ENCODE measurements at regions not wholly inside any gene's neighbourhood (a gene's known extent, or its start where the extent isn't known, plus 50 kb on each side); places are given as distances from the start of the nearest gene placed in this dataset.

GRCh38 chr5:75965292-75965691 lies 117.9 kb upstream of the SV2C start:
- no peak overlapping the region for H2AFZ ChIP-seq (ENCODE audit: low read length)
- no peak for TF ChIP-seq EZH2 (optimal IDR thresholded peaks at IDR 0.05; ENCODE audit: low read depth, low read length)
- no peak for TF ChIP-seq CTCF (IDR thresholded peaks at IDR 0.05; ENCODE audit: low read length)
- no peak for TF ChIP-seq EZH2phosphoT487 (IDR thresholded peaks at IDR 0.05; ENCODE audit: low read length)
- H3K27ac ChIP-seq (ENCODE audit: low read length) = no peak overlapping the region
- H3K79me2 ChIP-seq (ENCODE audit: low read length) = no peaks in the 10 kb centered on the region
- H3K4me2 ChIP-seq (ENCODE audit: low read depth, low read length) = 0 out of 2 replicates have a peak overlapping the region, but pooled peaks have one; percentile 3
- no peak overlapping the region for H3K4me3 ChIP-seq (ENCODE audit: low read length)
- H3F3A ChIP-seq (ENCODE audit: insufficient read depth, low read length) = no peaks in the 10 kb centered on the region
- no peaks in the 10 kb centered on the region for H3K9me3 ChIP-seq (replicated peaks; ENCODE audit: insufficient read depth, low read length)
- no peaks in the 10 kb centered on the region for H3K27me3 ChIP-seq (replicated peaks; ENCODE audit: insufficient read depth, low read length)
- H3K9me2 ChIP-seq (replicated peaks; ENCODE audit: insufficient read depth, low read length) = no peaks in the 10 kb centered on the region
- H3K9ac ChIP-seq (ENCODE audit: low read length) = no peak overlapping the region
- H3K4me1 ChIP-seq (ENCODE audit: low read length) = peaks cover 11% of the 10 kb centered on the region
- peak; percentile 16 for DNase-seq
- H3K36me3 ChIP-seq (replicated peaks; ENCODE audit: insufficient read depth, low read length) = no peaks in the 10 kb centered on the region
- H4K20me1 ChIP-seq (ENCODE audit: insufficient read depth, low read length) = no peaks in the 10 kb centered on the region

- Histone ChIP-seq H3K4me2 (ENCODE audit: low read depth, low read length) (no peak overlapping the region), H3F3A (ENCODE audit: insufficient read depth, low read length) (no peaks in the 10 kb centered on the region), H3K79me2 (ENCODE audit: low read length) (no peaks in the 10 kb centered on the region), H3K4me3 (ENCODE audit: low read length) (no peak overlapping the region), H4K20me1 (ENCODE audit: insufficient read depth, low read length) (no peaks in the 10 kb centered on the region), H2AFZ (ENCODE audit: low read length) (no peak overlapping the region), H3K4me1 (ENCODE audit: low read length) (peaks cover 11% of the 10 kb centered on the region), H3K9me2 (replicated peaks; ENCODE audit: insufficient read depth, low read length) (no peaks in the 10 kb centered on the region), H3K36me3 (replicated peaks; ENCODE audit: insufficient read depth, low read length) (no peaks in the 10 kb centered on the region), H3K27me3 (replicated peaks; ENCODE audit: insufficient read depth, low read length) (no peaks in the 10 kb centered on the region), H3K9me3 (replicated peaks; ENCODE audit: insufficient read depth, low read length) (no peaks in the 10 kb centered on the region), H3K9ac (ENCODE audit: low read length) (no peak overlapping the region), H3K27ac (ENCODE audit: low read length) (no peak overlapping the region)
- TF ChIP-seq CTCF (IDR thresholded peaks at IDR 0.05; ENCODE audit: low read length) (no peak), EZH2phosphoT487 (IDR thresholded peaks at IDR 0.05; ENCODE audit: low read length) (no peak), EZH2 (optimal IDR thresholded peaks at IDR 0.05; ENCODE audit: low read depth, low read length) (no peak)
- no peak for DNase-seq
Measured at GRCh38 chr5:75964008-75964407, 119.2 kb upstream of the SV2C start.

- no peak for DNase-seq
- TF ChIP-seq EZH2 (optimal IDR thresholded peaks at IDR 0.05; ENCODE audit: low read depth, low read length) (no peak), CTCF (IDR thresholded peaks at IDR 0.05; ENCODE audit: low read length) (no peak), EZH2phosphoT487 (IDR thresholded peaks at IDR 0.05; ENCODE audit: low read length) (no peak)
- Histone ChIP-seq H3F3A (ENCODE audit: insufficient read depth, low read length) (no peaks in the 10 kb centered on the region), H4K20me1 (ENCODE audit: insufficient read depth, low read length) (no peaks in the 10 kb centered on the region), H3K9me3 (replicated peaks; ENCODE audit: insufficient read depth, low read length) (no peaks in the 10 kb centered on the region), H3K4me3 (ENCODE audit: low read length) (no peak overlapping the region), H3K4me1 (ENCODE audit: low read length) (peaks cover 11% of the 10 kb centered on the region), H3K27me3 (replicated peaks; ENCODE audit: insufficient read depth, low read length) (no peaks in the 10 kb centered on the region), H3K36me3 (replicated peaks; ENCODE audit: insufficient read depth, low read length) (no peaks in the 10 kb centered on the region), H3K9me2 (replicated peaks; ENCODE audit: insufficient read depth, low read length) (no peaks in the 10 kb centered on the region), H3K79me2 (ENCODE audit: low read length) (no peaks in the 10 kb centered on the region), H3K4me2 (ENCODE audit: low read depth, low read length) (no peak overlapping the region), H3K27ac (ENCODE audit: low read length) (no peak overlapping the region), H3K9ac (ENCODE audit: low read length) (no peak overlapping the region), H2AFZ (ENCODE audit: low read length) (no peak overlapping the region)
Measured at GRCh38 chr5:75963554-75963953, 119.6 kb upstream of the SV2C start.
